ENCODE measurements at regions not wholly inside any gene's neighbourhood (a gene's known extent, or its start where the extent isn't known, plus 50 kb on each side); places are given as distances from the start of the nearest gene placed in this dataset.

DNA sequence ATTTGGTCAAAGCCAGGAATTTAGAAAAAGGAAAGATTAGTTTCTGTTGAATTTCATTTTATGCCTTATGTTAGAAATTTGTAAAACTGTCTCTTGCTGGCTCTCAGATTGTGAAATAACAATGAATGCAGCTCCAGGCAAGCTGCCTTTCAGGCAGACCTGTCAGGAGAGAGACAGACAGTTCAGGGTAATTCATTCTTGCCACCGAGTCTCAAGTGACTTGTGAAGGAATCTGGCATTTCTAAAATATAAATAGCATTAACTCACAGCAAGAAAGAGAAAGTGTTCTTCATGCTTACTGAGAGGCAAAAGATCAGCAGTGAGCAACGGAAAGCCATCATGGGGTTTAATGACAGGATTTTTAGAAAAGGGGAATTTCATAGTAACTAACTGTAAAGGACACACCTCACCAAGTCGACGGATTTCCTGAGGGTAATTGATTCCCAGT, 442.3 kb upstream of the AKR1E2 start:
- WGBS: 40% methylated on average over 4 of the region's 4 CpGs
- Histone ChIP-seq H3K27ac (ENCODE audit: low read depth in 1 of 2, low read length in 2 of 2) (no peak overlapping the region), H3K9ac (ENCODE audit: low read depth in 1 of 2, low read length in 2 of 2) (no peak overlapping the region), H3K9me3 (ENCODE audit: control insufficient read depth in 4 of 4, low read length in 3 of 4) (no peaks in the 10 kb centered on the region), H3K36me3 (ENCODE audit: control insufficient read depth in 4 of 4, insufficient read depth in 3 of 4, low read depth in 1 of 4, low read length in 3 of 4) (no peaks in the 10 kb centered on the region), H3K27me3 (ENCODE audit: control insufficient read depth in 4 of 4, insufficient read depth in 4 of 4, low read length in 3 of 4) (no peaks in the 10 kb centered on the region), H3K4me3 (ENCODE audit: low read depth in 1 of 3, low read length in 3 of 3) (no peak overlapping the region), H3K4me1 (ENCODE audit: control insufficient read depth in 4 of 4, insufficient read depth in 4 of 4, low read length in 3 of 4) (no peaks in the 10 kb centered on the region)
- DNase-seq (ENCODE audit: low spot score): no peak
- TF ChIP-seq ZBTB33 (IDR thresholded peaks at IDR 0.05): no peak
- TF ChIP-seq, protein P1, sequence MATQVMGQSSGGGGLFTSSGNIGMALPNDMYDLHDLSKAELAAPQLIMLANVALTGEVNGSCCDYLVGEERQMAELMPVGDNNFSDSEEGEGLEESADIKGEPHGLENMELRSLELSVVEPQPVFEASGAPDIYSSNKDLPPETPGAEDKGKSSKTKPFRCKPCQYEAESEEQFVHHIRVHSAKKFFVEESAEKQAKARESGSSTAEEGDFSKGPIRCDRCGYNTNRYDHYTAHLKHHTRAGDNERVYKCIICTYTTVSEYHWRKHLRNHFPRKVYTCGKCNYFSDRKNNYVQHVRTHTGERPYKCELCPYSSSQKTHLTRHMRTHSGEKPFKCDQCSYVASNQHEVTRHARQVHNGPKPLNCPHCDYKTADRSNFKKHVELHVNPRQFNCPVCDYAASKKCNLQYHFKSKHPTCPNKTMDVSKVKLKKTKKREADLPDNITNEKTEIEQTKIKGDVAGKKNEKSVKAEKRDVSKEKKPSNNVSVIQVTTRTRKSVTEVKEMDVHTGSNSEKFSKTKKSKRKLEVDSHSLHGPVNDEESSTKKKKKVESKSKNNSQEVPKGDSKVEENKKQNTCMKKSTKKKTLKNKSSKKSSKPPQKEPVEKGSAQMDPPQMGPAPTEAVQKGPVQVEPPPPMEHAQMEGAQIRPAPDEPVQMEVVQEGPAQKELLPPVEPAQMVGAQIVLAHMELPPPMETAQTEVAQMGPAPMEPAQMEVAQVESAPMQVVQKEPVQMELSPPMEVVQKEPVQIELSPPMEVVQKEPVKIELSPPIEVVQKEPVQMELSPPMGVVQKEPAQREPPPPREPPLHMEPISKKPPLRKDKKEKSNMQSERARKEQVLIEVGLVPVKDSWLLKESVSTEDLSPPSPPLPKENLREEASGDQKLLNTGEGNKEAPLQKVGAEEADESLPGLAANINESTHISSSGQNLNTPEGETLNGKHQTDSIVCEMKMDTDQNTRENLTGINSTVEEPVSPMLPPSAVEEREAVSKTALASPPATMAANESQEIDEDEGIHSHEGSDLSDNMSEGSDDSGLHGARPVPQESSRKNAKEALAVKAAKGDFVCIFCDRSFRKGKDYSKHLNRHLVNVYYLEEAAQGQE (IDR thresholded peaks at IDR 0.05): no peak
- no peak for TF ChIP-seq HNF4A (conservative IDR thresholded peaks at IDR 0.05)
- TF ChIP-seq EGR1 (IDR thresholded peaks at IDR 0.05; ENCODE audit: low read depth in 2 of 2): no peak
- TF ChIP-seq RAD21 (IDR thresholded peaks at IDR 0.05): no peak
- TF ChIP-seq JUND (IDR thresholded peaks at IDR 0.05): no peak
- TF ChIP-seq MAX (IDR thresholded peaks at IDR 0.05): no peak
- TF ChIP-seq SP1 (IDR thresholded peaks at IDR 0.05): no peak
- no peak for TF ChIP-seq RXRA (IDR thresholded peaks at IDR 0.05)

DNA sequence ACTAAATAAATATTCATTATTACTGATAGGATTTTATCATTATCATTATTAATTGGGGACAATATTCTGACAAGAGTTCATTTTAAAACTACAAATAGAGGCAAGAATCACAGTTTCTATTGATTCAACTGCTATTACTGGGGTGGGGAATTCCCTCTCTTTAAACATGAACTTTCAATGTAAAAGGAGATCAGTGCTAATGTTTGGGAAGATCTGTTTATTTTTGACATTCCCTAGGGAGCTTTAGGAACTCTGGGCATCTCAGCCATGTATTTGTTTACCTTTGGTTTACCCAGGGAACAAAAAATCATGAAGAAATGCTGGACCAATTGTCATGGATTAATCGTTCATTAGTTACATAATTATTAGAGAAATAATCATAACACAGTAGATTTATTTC, 443.2 kb upstream of the AKR1E2 start:
- Histone ChIP-seq H3K9me3 (ENCODE audit: control insufficient read depth in 4 of 4, low read length in 3 of 4) (no peaks in the 10 kb centered on the region), H3K4me1 (ENCODE audit: control insufficient read depth in 4 of 4, insufficient read depth in 4 of 4, low read length in 3 of 4) (no peaks in the 10 kb centered on the region), H3K27me3 (ENCODE audit: control insufficient read depth in 4 of 4, insufficient read depth in 4 of 4, low read length in 3 of 4) (no peaks in the 10 kb centered on the region), H3K27ac (ENCODE audit: low read depth in 1 of 2, low read length in 2 of 2) (no peak overlapping the region), H3K9ac (ENCODE audit: low read depth in 1 of 2, low read length in 2 of 2) (no peak overlapping the region), H3K4me3 (ENCODE audit: low read depth in 1 of 3, low read length in 3 of 3) (no peak overlapping the region), H3K36me3 (ENCODE audit: control insufficient read depth in 4 of 4, insufficient read depth in 3 of 4, low read depth in 1 of 4, low read length in 3 of 4) (no peaks in the 10 kb centered on the region)
- TF ChIP-seq HNF4A (conservative IDR thresholded peaks at IDR 0.05): no peak
- TF ChIP-seq, protein P2, sequence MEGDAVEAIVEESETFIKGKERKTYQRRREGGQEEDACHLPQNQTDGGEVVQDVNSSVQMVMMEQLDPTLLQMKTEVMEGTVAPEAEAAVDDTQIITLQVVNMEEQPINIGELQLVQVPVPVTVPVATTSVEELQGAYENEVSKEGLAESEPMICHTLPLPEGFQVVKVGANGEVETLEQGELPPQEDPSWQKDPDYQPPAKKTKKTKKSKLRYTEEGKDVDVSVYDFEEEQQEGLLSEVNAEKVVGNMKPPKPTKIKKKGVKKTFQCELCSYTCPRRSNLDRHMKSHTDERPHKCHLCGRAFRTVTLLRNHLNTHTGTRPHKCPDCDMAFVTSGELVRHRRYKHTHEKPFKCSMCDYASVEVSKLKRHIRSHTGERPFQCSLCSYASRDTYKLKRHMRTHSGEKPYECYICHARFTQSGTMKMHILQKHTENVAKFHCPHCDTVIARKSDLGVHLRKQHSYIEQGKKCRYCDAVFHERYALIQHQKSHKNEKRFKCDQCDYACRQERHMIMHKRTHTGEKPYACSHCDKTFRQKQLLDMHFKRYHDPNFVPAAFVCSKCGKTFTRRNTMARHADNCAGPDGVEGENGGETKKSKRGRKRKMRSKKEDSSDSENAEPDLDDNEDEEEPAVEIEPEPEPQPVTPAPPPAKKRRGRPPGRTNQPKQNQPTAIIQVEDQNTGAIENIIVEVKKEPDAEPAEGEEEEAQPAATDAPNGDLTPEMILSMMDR (IDR thresholded peaks at IDR 0.05; ENCODE audit: low read depth, low read length, missing input control): no peak
- TF ChIP-seq SP1 (IDR thresholded peaks at IDR 0.05): no peak
- no peak for TF ChIP-seq NR2F2 (IDR thresholded peaks at IDR 0.05)
- no peak for DNase-seq (ENCODE audit: low spot score)
- WGBS: 40% methylated on average over 1 of the region's 1 CpG

Data from liver (tissue), 8 donors.